Daoy (cell line): ENCODE measurements at regions not wholly inside any gene's neighbourhood (a gene's known extent, or its start where the extent isn't known, plus 50 kb on each side); places are given as distances from the start of the nearest gene placed in this dataset.
A peak's percentile ranks its signal among the peaks of the same experiment; 100 is the strongest.

Source experiments
- DNase-seq: peaks from one replicate; pipeline ENCODE4 v3.0.0-alpha.2; 2015; ENCODE audit warnings: low read depth

GRCh38 chr2:215620528-215620927 lies 184.7 kb upstream of the FN1 start:
- DNase-seq = no peak

- DNase-seq = no peak
Measured at GRCh38 chr2:215619989-215620388, 184.1 kb upstream of the FN1 start.

- peak; percentile 95 for DNase-seq
Measured at GRCh38 chr2:215619022-215619958, 183.4 kb upstream of the FN1 start.

GRCh38 chr2:215618145-215618544 lies 182.3 kb upstream of the FN1 start:
- no peak for DNase-seq

GRCh38 chr2:215617060-215617824 lies 181.4 kb upstream of the FN1 start:
- no peak for DNase-seq

- DNase-seq = no peak
Measured at GRCh38 chr2:215615803-215616174, 179.9 kb upstream of the FN1 start.

- DNase-seq = no peak
Measured at GRCh38 chr2:215615067-215615802, 179.4 kb upstream of the FN1 start.

- DNase-seq = no peak
Measured at GRCh38 chr2:215614296-215614695, 178.4 kb upstream of the FN1 start.

GRCh38 chr2:215613888-215614287 lies 178.0 kb upstream of the FN1 start:
- DNase-seq = no peak

GRCh38 chr2:215613280-215613679 lies 177.4 kb upstream of the FN1 start:
- DNase-seq = peak; percentile 44

GRCh38 chr2:215612786-215613185 lies 176.9 kb upstream of the FN1 start:
- no peak for DNase-seq

- no peak for DNase-seq
Measured at GRCh38 chr2:215611609-215612386, 175.9 kb upstream of the FN1 start.

GRCh38 chr2:215609089-215610032 lies 173.5 kb upstream of the FN1 start:
- no peak for DNase-seq

GRCh38 chr2:215607766-215608165 lies 171.9 kb upstream of the FN1 start:
- no peak for DNase-seq

GRCh38 chr2:215606219-215606618 lies 170.4 kb upstream of the FN1 start:
- no peak for DNase-seq

- no peak for DNase-seq
Measured at GRCh38 chr2:215605214-215605613, 169.3 kb upstream of the FN1 start.

GRCh38 chr2:215604606-215605005 lies 168.7 kb upstream of the FN1 start:
- no peak for DNase-seq

GRCh38 chr2:215603440-215603839 lies 167.6 kb upstream of the FN1 start:
- no peak for DNase-seq

GRCh38 chr2:215602997-215603396 lies 167.1 kb upstream of the FN1 start:
- no peak for DNase-seq

GRCh38 chr2:215601990-215602721 lies 166.3 kb upstream of the FN1 start:
- DNase-seq = no peak
